ENCODE measurements at regions not wholly inside any gene's neighbourhood (a gene's known extent, or its start where the extent isn't known, plus 50 kb on each side); places are given as distances from the start of the nearest gene placed in this dataset.

DNA sequence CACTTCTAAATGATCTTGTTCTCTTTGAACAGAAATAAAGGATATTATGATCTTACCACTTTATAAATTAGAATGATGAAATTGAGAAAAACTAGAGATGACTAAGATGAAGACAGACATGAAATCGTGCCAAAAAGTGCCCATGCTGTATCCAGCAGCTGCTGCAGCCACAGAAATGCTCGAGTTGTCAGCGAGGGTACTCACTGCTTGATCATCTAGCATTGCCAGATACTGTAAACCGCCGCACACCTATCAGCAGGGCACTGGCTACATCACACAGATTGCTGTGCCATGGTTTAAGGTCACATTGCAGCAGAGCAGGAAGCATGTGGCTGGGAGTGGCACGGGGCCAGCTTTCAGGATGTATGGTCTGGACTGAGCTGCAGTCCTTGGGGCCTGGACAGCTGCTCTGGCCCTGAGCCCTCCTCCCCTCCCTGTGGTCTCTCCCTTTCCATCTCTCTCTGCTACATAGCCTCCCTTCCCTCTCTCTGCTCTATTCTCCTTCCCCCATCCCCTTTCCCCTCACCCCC is 51.0 kb upstream of the SEPTIN5 start:
- Mint-ChIP-seq H3K9me3 (no peaks in the 10 kb centered on the region), H3K27me3 (peaks cover 2 to 21% of the 10 kb centered on the region in 2 donors), H3K4me3 (no peak overlapping the region), H3K36me3 (no peaks in the 10 kb centered on the region), H3K4me1 (no peaks in the 10 kb centered on the region), H3K27ac (no peak overlapping the region)
- ChIA-PET CTCF (no interaction called here), POLR2A (no interaction called here)
- no peak overlapping the region for H3K4me3 ChIP-seq (ENCODE audit: low read length)
- H3K27me3 ChIP-seq (ENCODE audit: insufficient read depth, low read length, poor library complexity, severe bottlenecking) = peaks cover 17% of the 10 kb centered on the region
- no peak overlapping the region for H3K27ac ChIP-seq (ENCODE audit: low read depth, low read length)
- H3K9me3 ChIP-seq (ENCODE audit: low read length) = no peaks in the 10 kb centered on the region
- H3K4me1 ChIP-seq (ENCODE audit: insufficient read depth, low read length) = no peaks in the 10 kb centered on the region
- no peak for DNase-seq
- H3K36me3 ChIP-seq (ENCODE audit: insufficient read depth, low read length) = no peaks in the 10 kb centered on the region

DNA sequence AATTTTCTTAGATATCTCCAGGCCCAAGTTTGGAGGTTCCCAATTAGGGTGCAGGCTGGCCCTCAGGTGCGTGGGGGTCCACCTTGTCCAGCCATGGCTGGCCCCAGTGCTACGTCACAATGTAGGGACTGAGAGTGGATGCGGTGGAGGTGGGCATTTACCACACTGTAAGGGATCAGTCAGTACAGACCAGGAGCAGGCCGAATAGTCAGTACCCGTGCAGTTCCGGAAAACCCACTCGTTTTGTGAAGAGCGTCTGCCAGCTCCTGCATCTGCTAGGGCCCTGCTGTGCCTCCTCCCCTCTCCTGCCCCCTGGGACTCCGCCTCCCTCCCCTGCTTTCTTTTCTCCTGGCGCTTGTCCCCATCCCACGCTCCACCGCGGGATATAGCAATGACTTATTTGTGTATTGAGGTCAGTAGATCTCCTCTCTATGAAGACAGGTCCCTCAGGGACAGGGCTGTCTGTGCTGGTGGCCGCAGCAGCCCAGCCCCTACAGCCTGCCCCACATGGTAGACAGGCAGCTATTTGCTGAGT is 50.4 kb upstream of the SEPTIN5 start:
- CTCF ChIA-PET = no interaction called here
- H3K27ac Mint-ChIP-seq = no peak overlapping the region

DNA sequence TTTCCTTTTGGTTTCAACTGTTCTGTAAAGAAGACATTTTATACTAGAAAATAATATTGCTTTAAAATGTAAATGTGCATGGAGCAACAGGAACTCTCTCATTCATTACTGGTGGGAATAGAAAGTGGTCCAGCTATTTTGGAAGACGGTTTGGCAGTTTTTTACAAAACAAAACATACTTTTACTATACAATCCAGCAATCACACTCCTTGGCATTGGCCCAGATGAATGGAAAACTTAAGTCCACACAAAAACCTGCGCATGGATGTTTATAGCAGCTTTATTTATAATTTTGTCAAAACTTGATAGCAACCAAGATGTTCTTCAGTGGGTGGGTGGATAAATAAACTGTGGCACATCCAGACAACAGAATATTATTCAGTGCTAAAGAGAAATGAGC is 49.9 kb upstream of the SEPTIN5 start:
- CTCF ChIA-PET = no interaction called here

More for the DNA sequence above, 50.4 kb upstream of the SEPTIN5 start:
- POLR2A ChIA-PET = no interaction called here
- DNase-seq = no peak
- no peaks in the 10 kb centered on the region for H3K9me3 Mint-ChIP-seq
- no peaks in the 10 kb centered on the region for H3K36me3 ChIP-seq (ENCODE audit: insufficient read depth, low read length)
- H3K27me3 ChIP-seq (ENCODE audit: insufficient read depth, low read length, poor library complexity, severe bottlenecking) = peaks cover 22% of the 10 kb centered on the region
- peaks cover 4 to 21% of the 10 kb centered on the region in 2 donors for H3K27me3 Mint-ChIP-seq
- no peaks in the 10 kb centered on the region for H3K36me3 Mint-ChIP-seq
- H3K4me1 Mint-ChIP-seq = no peaks in the 10 kb centered on the region
- no peaks in the 10 kb centered on the region for H3K4me1 ChIP-seq (ENCODE audit: insufficient read depth, low read length)
- H3K27ac ChIP-seq (ENCODE audit: low read depth, low read length) = no peak overlapping the region
- H3K9me3 ChIP-seq (ENCODE audit: low read length) = no peaks in the 10 kb centered on the region
- no peak overlapping the region for H3K4me3 ChIP-seq (ENCODE audit: low read length)
- no peak overlapping the region for H3K4me3 Mint-ChIP-seq

More for the DNA sequence above, 49.9 kb upstream of the SEPTIN5 start:
- no peaks in the 10 kb centered on the region for H3K36me3 Mint-ChIP-seq
- Histone ChIP-seq H3K36me3 (ENCODE audit: insufficient read depth, low read length) (no peaks in the 10 kb centered on the region), H3K27me3 (ENCODE audit: insufficient read depth, low read length, poor library complexity, severe bottlenecking) (peaks cover 22% of the 10 kb centered on the region), H3K27ac (ENCODE audit: low read depth, low read length) (no peak overlapping the region), H3K4me1 (ENCODE audit: insufficient read depth, low read length) (no peaks in the 10 kb centered on the region), H3K4me3 (ENCODE audit: low read length) (no peak overlapping the region), H3K9me3 (ENCODE audit: low read length) (no peaks in the 10 kb centered on the region)
- H3K27me3 Mint-ChIP-seq = peaks cover 4 to 21% of the 10 kb centered on the region in 2 donors
- H3K4me3 Mint-ChIP-seq = no peak overlapping the region
- no peaks in the 10 kb centered on the region for H3K9me3 Mint-ChIP-seq
- POLR2A ChIA-PET = no interaction called here
- no peak for DNase-seq
- H3K4me1 Mint-ChIP-seq = no peaks in the 10 kb centered on the region
- no peak overlapping the region for H3K27ac Mint-ChIP-seq

All from CD8-positive, alpha-beta memory T cell (primary cell).